ENCODE measurements at regions not wholly inside any gene's neighbourhood (a gene's known extent, or its start where the extent isn't known, plus 50 kb on each side); places are given as distances from the start of the nearest gene placed in this dataset.

- CTCF ChIA-PET (ENCODE audit: partially characterized antibody), result no interaction called here
- Histone ChIP-seq H4K20me1 (replicated peaks in 1 of 2; ENCODE audit: control insufficient read depth in 1 of 2, insufficient read depth in 2 of 2, low read length in 2 of 2) (peaks cover 7 to 10% of the 10 kb centered on the region in 2 experiments), H2AFZ (ENCODE audit: low read length) (no peak overlapping the region), H3K4me3 (ENCODE audit: extremely low read depth in 1 of 4, insufficient read depth in 2 of 4, low read depth in 3 of 4, low read length in 4 of 4) (no peak overlapping the region), H3K9ac (replicated peaks in 1 of 4; ENCODE audit: extremely low read depth in 1 of 4, low read depth in 3 of 4, low read length in 3 of 4) (no peak overlapping the region), H3K14ac (ENCODE audit: insufficient read length) (no peak overlapping the region), H2BK120ac (replicated peaks; ENCODE audit: low read depth, low read length) (no peak overlapping the region), H3K18ac (ENCODE audit: extremely low read depth, low read length) (no peak overlapping the region), H3K9me3 (ENCODE audit: insufficient read depth in 2 of 2, low read depth in 1 of 2, low read length in 1 of 2) (peaks cover 0 to 11% of the 10 kb centered on the region in 2 experiments; a peak in 2 of 4 replicates), H3K36me3 (ENCODE audit: control insufficient read depth in 2 of 4, insufficient read depth in 4 of 4, low read length in 3 of 4) (peaks cover 0 to 2% (median 0%) of the 10 kb centered on the region in 4 experiments; a peak in 1 of 8 replicates), H2BK5ac (ENCODE audit: low read depth, low read length) (no peak overlapping the region), H3K4me1 (replicated peaks in 1 of 4; ENCODE audit: control insufficient read depth in 3 of 4, insufficient read depth in 4 of 4, low read length in 3 of 4) (peaks cover 2 to 12% (median 7%) of the 10 kb centered on the region in 4 experiments; a peak in 6 of 7 replicates), H3K79me1 (ENCODE audit: low read depth, low read length) (peaks cover 2% of the 10 kb centered on the region; the same call in 1 of the 2 replicates), H2BK12ac (ENCODE audit: low read depth, low read length) (no peak overlapping the region), H2BK15ac (ENCODE audit: low read length) (no peak overlapping the region), H2AK5ac (ENCODE audit: low read depth, low read length) (no peak overlapping the region), H3K4me2 (ENCODE audit: insufficient read depth in 1 of 2, low read depth in 2 of 2, low read length in 2 of 2) (no peak overlapping the region), H4K91ac (replicated peaks; ENCODE audit: insufficient read length, low read length) (no peak overlapping the region), H3K79me2 (ENCODE audit: control insufficient read depth in 1 of 2, insufficient read depth in 2 of 2, low read length in 2 of 2) (peaks cover 0 to 83% of the 10 kb centered on the region in 2 experiments; a peak in 2 of 4 replicates), H3K4ac (replicated peaks; ENCODE audit: insufficient read length, low read depth, low read length) (no peak overlapping the region), H3K23me2 (ENCODE audit: low read depth, low read length) (no peaks in the 10 kb centered on the region), H3K27me3 (replicated peaks in 1 of 4; ENCODE audit: control insufficient read depth in 3 of 4, extremely low read depth in 1 of 4, insufficient read depth in 3 of 4, low read length in 3 of 4) (no peaks in the 10 kb centered on the region), H3K23ac (ENCODE audit: insufficient read length) (no peak overlapping the region), H3K27ac (ENCODE audit: low read depth, low read length) (no peak overlapping the region), H2BK20ac (ENCODE audit: low read length) (no peak overlapping the region), H4K5ac (ENCODE audit: insufficient read length, low read depth, low read length) (no peak overlapping the region), H4K8ac (ENCODE audit: extremely low read depth, insufficient read depth, low read length) (no peak overlapping the region), H3K56ac (replicated peaks; ENCODE audit: insufficient read length, low read depth, low read length) (no peak overlapping the region)
- no peak for FAIRE-seq
- POLR2A ChIA-PET (ENCODE audit: partially characterized antibody), result no interaction called here
- 82% methylated on average over 3 of the region's 3 CpGs; no CpG with 5 or more reads in 1 of the 2 experiments for WGBS, 2 experiments (ENCODE audit: extremely low coverage in 1 of 2, insufficient coverage in 1 of 2, insufficient read length in 1 of 2, insufficient replicate concordance in 2 of 2, low coverage in 1 of 2, low lambda C conversion rate in 2 of 2, missing lambda C conversion rate in 1 of 2)
- no peak for DNase-seq (ENCODE audit: low read depth in 1 of 2, low spot score in 2 of 2)
- TF ChIP-seq CREB1 (IDR thresholded peaks at IDR 0.05), result no peak
- no peak for TF ChIP-seq GTF2F1 (IDR thresholded peaks at IDR 0.05; ENCODE audit: borderline replicate concordance, low read depth, low read length)
- TF ChIP-seq NRF1 (IDR thresholded peaks at IDR 0.05; ENCODE audit: low read depth, low read length), result no peak
- no peak for TF ChIP-seq KDM4A (IDR thresholded peaks at IDR 0.05; ENCODE audit: low read depth, low read length, severe bottlenecking)
- TF ChIP-seq, protein P1, sequence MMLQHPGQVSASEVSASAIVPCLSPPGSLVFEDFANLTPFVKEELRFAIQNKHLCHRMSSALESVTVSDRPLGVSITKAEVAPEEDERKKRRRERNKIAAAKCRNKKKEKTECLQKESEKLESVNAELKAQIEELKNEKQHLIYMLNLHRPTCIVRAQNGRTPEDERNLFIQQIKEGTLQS (IDR thresholded peaks at IDR 0.05; ENCODE audit: insufficient read depth, low read depth, low read length), result no peak
- TF ChIP-seq KDM1A (IDR thresholded peaks at IDR 0.05; ENCODE audit: borderline replicate concordance, low read length), result no peak
- no peak for TF ChIP-seq TAF1 (IDR thresholded peaks at IDR 0.05; ENCODE audit: low read depth, low read length)
- TF ChIP-seq SP4 (IDR thresholded peaks at IDR 0.05; ENCODE audit: low read length), result no peak
Measured at GRCh38 chr11:71178076-71178475, 74.3 kb downstream of the SHANK2 start.

Data from H1 (cell line).